ENCODE measurements at regions not wholly inside any gene's neighbourhood (a gene's known extent, or its start where the extent isn't known, plus 50 kb on each side); places are given as distances from the start of the nearest gene placed in this dataset.

DNA sequence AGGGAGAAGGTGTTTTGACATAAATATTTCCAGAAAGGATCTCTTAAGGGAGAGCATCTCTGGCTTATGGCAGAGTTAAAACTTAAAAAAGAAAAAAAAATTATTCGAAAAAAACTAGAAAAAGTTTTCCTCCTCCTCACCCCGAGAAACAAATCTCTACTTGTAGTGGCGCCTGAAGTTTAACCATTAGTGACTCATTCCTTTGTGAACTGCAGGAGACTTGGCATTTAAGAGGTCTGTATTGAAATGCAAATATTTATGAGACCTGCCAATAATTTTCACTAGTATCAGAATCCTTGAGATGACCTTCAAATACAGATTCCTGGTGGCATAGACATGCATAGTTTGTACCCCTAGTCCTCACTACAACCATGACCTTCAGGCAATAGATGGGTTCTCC, 64.9 kb upstream of the MED4 start:
- H3K36me3 ChIP-seq (ENCODE audit: control insufficient read depth in 2 of 2, insufficient read depth in 1 of 2, low read length in 2 of 2), result no peaks in the 10 kb centered on the region
- H3K9me3 ChIP-seq (ENCODE audit: control insufficient read depth, insufficient read depth, low read depth, low read length), result no peaks in the 10 kb centered on the region
- ChIA-PET POLR2A (no interaction called here), CTCF (no interaction called here)
- H3K4me1 ChIP-seq (ENCODE audit: control insufficient read depth, insufficient read depth, low read length), result 0 out of 2 replicates have a peak, but pooled peaks cover 3% of the 10 kb centered on the region
- TF ChIP-seq, protein P1, sequence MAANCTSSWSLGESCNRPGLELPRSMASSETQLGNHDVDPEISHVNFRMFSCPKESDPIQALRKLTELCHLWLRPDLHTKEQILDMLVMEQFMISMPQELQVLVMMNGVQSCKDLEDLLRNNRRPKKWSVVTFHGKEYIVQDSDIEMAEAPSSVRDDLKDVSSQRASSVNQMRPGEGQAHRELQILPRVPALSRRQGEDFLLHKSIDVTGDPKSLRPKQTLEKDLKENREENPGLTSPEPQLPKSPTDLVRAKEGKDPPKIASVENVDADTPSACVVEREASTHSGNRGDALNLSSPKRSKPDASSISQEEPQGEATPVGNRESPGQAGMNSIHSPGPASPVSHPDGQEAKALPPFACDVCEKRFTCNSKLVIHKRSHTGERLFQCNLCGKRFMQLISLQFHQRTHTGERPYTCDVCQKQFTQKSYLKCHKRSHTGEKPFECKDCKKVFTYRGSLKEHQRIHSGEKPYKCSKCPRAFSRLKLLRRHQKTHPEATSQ (tag by site-specific recombination; IDR thresholded peaks at IDR 0.05), result no peak
- TF ChIP-seq ZNF394 (tag by site-specific recombination; IDR thresholded peaks at IDR 0.05; ENCODE audit: borderline replicate concordance) (no peak), ZNF629 (tag by site-specific recombination; IDR thresholded peaks at IDR 0.05) (no peak), ZBTB1 (tag by site-specific recombination; IDR thresholded peaks at IDR 0.05) (no peak), ZNF558 (tag by site-specific recombination; IDR thresholded peaks at IDR 0.05) (no peak), ZNF791 (tag by site-specific recombination; IDR thresholded peaks at IDR 0.05) (no peak), KLF10 (tag by site-specific recombination; IDR thresholded peaks at IDR 0.05) (no peak)
- no peak overlapping the region for H3K4me3 ChIP-seq (ENCODE audit: low read depth, low read length)
- no peak overlapping the region for H3K27ac ChIP-seq (ENCODE audit: extremely low read depth, low read depth, low read length)

DNA sequence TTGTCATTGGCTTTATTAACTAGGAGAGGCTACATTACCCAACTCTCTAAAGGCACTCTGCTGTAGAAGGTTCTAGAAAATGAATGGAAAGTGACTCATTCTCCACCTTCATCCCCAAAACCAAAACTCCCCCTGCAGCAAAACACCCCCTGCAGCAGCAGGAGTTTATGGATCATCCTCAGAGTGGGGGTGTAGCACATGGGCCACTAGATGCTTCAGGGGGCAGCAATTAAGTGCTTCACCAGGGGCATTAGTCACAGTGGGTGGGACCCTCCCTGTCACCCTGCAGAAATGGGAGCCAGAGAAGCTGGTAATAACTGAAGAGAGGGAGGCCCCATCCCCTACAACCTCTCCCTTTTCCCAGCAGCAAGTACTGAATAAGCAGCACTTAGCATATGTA, 64.5 kb upstream of the MED4 start:
- ChIA-PET POLR2A (no interaction called here), CTCF (no interaction called here)
- Histone ChIP-seq H3K4me1 (ENCODE audit: control insufficient read depth, insufficient read depth, low read length) (0 out of 2 replicates have a peak, but pooled peaks cover 3% of the 10 kb centered on the region), H3K36me3 (ENCODE audit: control insufficient read depth in 2 of 2, insufficient read depth in 1 of 2, low read length in 2 of 2) (no peaks in the 10 kb centered on the region), H3K9me3 (ENCODE audit: control insufficient read depth, insufficient read depth, low read depth, low read length) (no peaks in the 10 kb centered on the region), H3K27ac (ENCODE audit: extremely low read depth, low read depth, low read length) (no peak overlapping the region), H3K4me3 (ENCODE audit: low read depth, low read length) (no peak overlapping the region)
- TF ChIP-seq ZIC2 (tag by site-specific recombination; IDR thresholded peaks at IDR 0.05) (peak; percentile 19; the same call in 1 of the 2 replicates), ZNF433 (tag by site-specific recombination; IDR thresholded peaks at IDR 0.05; ENCODE audit: low read depth) (no peak)

DNA sequence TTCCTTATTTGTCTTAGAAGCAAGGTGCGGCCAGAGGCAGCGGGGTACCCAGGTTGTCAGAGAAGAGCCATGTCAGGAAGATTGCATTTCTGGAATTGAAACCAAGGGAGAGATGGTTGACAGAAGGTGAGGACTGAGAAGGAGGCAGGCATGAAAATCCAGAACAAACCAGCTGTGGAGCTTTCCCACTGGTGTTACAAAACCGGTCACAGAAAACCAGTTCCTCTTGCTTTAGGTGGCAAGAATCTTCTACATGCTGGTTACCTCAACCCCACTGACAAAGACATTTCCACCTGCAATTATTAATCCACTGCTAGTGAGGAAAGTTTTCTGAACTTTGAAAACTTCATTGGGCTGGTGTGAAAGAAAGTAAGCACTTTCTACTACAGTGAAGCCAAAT, 64.0 kb upstream of the MED4 start:
- ChIA-PET POLR2A (no interaction called here), CTCF (no interaction called here)
- H3K4me1 ChIP-seq (ENCODE audit: control insufficient read depth, insufficient read depth, low read length), result 0 out of 2 replicates have a peak, but pooled peaks cover 3% of the 10 kb centered on the region
- TF ChIP-seq ZNF223 (tag by site-specific recombination; IDR thresholded peaks at IDR 0.05) (no peak), ZBTB48 (tag by site-specific recombination; IDR thresholded peaks at IDR 0.05) (no peak)
- TF ChIP-seq, protein P2, sequence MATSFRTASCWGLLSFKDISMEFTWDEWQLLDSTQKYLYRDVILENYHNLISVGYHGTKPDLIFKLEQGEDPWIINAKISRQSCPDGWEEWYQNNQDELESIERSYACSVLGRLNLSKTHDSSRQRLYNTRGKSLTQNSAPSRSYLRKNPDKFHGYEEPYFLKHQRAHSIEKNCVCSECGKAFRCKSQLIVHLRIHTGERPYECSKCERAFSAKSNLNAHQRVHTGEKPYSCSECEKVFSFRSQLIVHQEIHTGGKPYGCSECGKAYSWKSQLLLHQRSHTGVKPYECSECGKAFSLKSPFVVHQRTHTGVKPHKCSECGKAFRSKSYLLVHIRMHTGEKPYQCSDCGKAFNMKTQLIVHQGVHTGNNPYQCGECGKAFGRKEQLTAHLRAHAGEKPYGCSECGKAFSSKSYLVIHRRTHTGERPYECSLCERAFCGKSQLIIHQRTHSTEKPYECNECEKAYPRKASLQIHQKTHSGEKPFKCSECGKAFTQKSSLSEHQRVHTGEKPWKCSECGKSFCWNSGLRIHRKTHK (tag by site-specific recombination; IDR thresholded peaks at IDR 0.05), result no peak
- H3K27ac ChIP-seq (ENCODE audit: extremely low read depth, low read depth, low read length), result no peak overlapping the region
- no peaks in the 10 kb centered on the region for H3K36me3 ChIP-seq (ENCODE audit: control insufficient read depth in 2 of 2, insufficient read depth in 1 of 2, low read length in 2 of 2)
- H3K4me3 ChIP-seq (ENCODE audit: low read depth, low read length), result no peak overlapping the region
- no peaks in the 10 kb centered on the region for H3K9me3 ChIP-seq (ENCODE audit: control insufficient read depth, insufficient read depth, low read depth, low read length)

DNA sequence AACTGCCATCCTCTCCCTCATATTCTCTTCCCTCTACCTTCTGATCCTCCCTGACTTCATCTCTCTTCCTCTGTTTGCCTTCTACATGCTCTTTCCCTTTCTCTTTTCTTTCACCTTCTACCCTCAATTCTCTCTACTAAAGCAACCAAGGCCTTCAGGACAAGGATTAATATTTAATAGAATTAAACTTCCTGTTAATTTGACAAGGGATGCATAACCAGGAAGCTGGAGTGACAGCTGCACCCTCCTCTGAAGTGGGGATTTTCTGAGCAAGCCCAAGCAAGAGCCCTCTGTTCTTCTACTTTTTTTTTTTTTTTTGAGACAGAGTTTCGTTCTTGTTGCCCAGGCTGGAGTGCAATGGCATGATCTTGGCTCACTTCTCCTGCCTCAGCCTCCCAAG, 63.4 kb upstream of the MED4 start:
- no peak for TF ChIP-seq ZNF585B (tag by site-specific recombination; IDR thresholded peaks at IDR 0.05)
- TF ChIP-seq ZNF837 (tag by site-specific recombination; IDR thresholded peaks at IDR 0.05), result no peak
- TF ChIP-seq, protein P3, sequence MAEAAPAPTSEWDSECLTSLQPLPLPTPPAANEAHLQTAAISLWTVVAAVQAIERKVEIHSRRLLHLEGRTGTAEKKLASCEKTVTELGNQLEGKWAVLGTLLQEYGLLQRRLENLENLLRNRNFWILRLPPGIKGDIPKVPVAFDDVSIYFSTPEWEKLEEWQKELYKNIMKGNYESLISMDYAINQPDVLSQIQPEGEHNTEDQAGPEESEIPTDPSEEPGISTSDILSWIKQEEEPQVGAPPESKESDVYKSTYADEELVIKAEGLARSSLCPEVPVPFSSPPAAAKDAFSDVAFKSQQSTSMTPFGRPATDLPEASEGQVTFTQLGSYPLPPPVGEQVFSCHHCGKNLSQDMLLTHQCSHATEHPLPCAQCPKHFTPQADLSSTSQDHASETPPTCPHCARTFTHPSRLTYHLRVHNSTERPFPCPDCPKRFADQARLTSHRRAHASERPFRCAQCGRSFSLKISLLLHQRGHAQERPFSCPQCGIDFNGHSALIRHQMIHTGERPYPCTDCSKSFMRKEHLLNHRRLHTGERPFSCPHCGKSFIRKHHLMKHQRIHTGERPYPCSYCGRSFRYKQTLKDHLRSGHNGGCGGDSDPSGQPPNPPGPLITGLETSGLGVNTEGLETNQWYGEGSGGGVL (tag by site-specific recombination; IDR thresholded peaks at IDR 0.05), result no peak
- no peak for TF ChIP-seq ZFHX2 (tag by site-specific recombination; conservative IDR thresholded peaks at IDR 0.05)
- TF ChIP-seq, protein P4, sequence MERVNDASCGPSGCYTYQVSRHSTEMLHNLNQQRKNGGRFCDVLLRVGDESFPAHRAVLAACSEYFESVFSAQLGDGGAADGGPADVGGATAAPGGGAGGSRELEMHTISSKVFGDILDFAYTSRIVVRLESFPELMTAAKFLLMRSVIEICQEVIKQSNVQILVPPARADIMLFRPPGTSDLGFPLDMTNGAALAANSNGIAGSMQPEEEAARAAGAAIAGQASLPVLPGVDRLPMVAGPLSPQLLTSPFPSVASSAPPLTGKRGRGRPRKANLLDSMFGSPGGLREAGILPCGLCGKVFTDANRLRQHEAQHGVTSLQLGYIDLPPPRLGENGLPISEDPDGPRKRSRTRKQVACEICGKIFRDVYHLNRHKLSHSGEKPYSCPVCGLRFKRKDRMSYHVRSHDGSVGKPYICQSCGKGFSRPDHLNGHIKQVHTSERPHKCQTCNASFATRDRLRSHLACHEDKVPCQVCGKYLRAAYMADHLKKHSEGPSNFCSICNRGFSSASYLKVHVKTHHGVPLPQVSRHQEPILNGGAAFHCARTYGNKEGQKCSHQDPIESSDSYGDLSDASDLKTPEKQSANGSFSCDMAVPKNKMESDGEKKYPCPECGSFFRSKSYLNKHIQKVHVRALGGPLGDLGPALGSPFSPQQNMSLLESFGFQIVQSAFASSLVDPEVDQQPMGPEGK (tag by site-specific recombination; IDR thresholded peaks at IDR 0.05), result no peak
- no peak for TF ChIP-seq ZXDB (tag by site-specific recombination; IDR thresholded peaks at IDR 0.05)
- no peak for TF ChIP-seq ZNF132 (tag by site-specific recombination; IDR thresholded peaks at IDR 0.05; ENCODE audit: borderline replicate concordance)
- no peak for TF ChIP-seq ZNF302 (tag by site-specific recombination; IDR thresholded peaks at IDR 0.05; ENCODE audit: low read depth)
- CTCF ChIA-PET, result no interaction called here
- Histone ChIP-seq H3K4me3 (ENCODE audit: low read depth, low read length) (no peak overlapping the region), H3K9me3 (ENCODE audit: control insufficient read depth, insufficient read depth, low read depth, low read length) (no peaks in the 10 kb centered on the region), H3K27ac (ENCODE audit: extremely low read depth, low read depth, low read length) (no peak overlapping the region), H3K36me3 (ENCODE audit: control insufficient read depth in 2 of 2, insufficient read depth in 1 of 2, low read length in 2 of 2) (no peaks in the 10 kb centered on the region), H3K4me1 (ENCODE audit: control insufficient read depth, insufficient read depth, low read length) (0 out of 2 replicates have a peak, but pooled peaks cover 3% of the 10 kb centered on the region)
- POLR2A ChIA-PET, result no interaction called here

All from HEK293 (cell line).